Large intestine (tissue), 3 donors: ENCODE measurements at regions not wholly inside any gene's neighbourhood (a gene's known extent, or its start where the extent isn't known, plus 50 kb on each side); places are given as distances from the start of the nearest gene placed in this dataset.

Experiments used
- DNase-seq, 2 donors: peaks; one replicate each; pipeline versions ENCODE4 v3.0.0 to v3.0.0-alpha.2; 2013
- H3K27ac ChIP-seq: one replicate; pipeline ENCODE4 v1.5.1; 2013; ENCODE audit warnings: low read length
- H3K27me3 ChIP-seq: 2 replicates; pipeline ENCODE4 v1.6.1; 2013; ENCODE audit warnings: low read length; ENCODE audit not compliant: control insufficient read depth, insufficient read depth
- H3K36me3 ChIP-seq: 2 replicates; pipeline ENCODE4 v1.6.1; 2013; ENCODE audit warnings: low read length; ENCODE audit not compliant: control insufficient read depth, insufficient read depth
- H3K4me1 ChIP-seq: one replicate; pipeline ENCODE4 v1.6.1; 2013; ENCODE audit warnings: low read length; ENCODE audit not compliant: control insufficient read depth, insufficient read depth
- H3K4me3 ChIP-seq: one replicate; pipeline ENCODE4 v1.5.1; 2013; ENCODE audit warnings: low read length
- H3K9me3 ChIP-seq: one replicate; pipeline ENCODE4 v1.6.1; 2013; ENCODE audit warnings: mild to moderate bottlenecking, low read depth, low read length, moderate library complexity; ENCODE audit not compliant: control insufficient read depth
- WGBS: methylation state at CpG from one replicate; pipeline ENCODE4 v1.1.5; 2013; ENCODE audit warnings: low lambda C conversion rate; ENCODE audit not compliant: insufficient coverage; 5-methylcytosine and 5-hydroxymethylcytosine counted together

- 89% methylated on average over 3 of the region's 7 CpGs for WGBS
- DNase-seq = peak in 1 of 2 donors; percentile 4
- Histone ChIP-seq H3K9me3 (no peaks in the 10 kb centered on the region), H3K27ac (no peak overlapping the region), H3K27me3 (peaks cover 5% of the 10 kb centered on the region), H3K4me3 (no peak overlapping the region), H3K4me1 (no peaks in the 10 kb centered on the region), H3K36me3 (no peaks in the 10 kb centered on the region)
Measured at GRCh38 chr2:176746411-176746810, 466.2 kb upstream of the HNRNPA3 start.

GRCh38 chr2:176747506-176747905 lies 465.1 kb upstream of the HNRNPA3 start:
- H3K27me3 ChIP-seq = peaks cover 2% of the 10 kb centered on the region
- no peaks in the 10 kb centered on the region for H3K9me3 ChIP-seq
- H3K27ac ChIP-seq = no peak overlapping the region
- no peaks in the 10 kb centered on the region for H3K36me3 ChIP-seq
- H3K4me3 ChIP-seq = no peak overlapping the region
- no peaks in the 10 kb centered on the region for H3K4me1 ChIP-seq
- WGBS = 80% methylated on average over 3 of the region's 4 CpGs
- no peak for DNase-seq

- H3K27me3 ChIP-seq = peaks cover 2% of the 10 kb centered on the region
- no peaks in the 10 kb centered on the region for H3K9me3 ChIP-seq
- no peak overlapping the region for H3K4me3 ChIP-seq
- H3K36me3 ChIP-seq = no peaks in the 10 kb centered on the region
- DNase-seq = no peak
- H3K4me1 ChIP-seq = no peaks in the 10 kb centered on the region
- no peak overlapping the region for H3K27ac ChIP-seq
- no CpG with 5 or more reads among the region's 4 CpGs for WGBS
Measured at GRCh38 chr2:176747928-176748327, 464.7 kb upstream of the HNRNPA3 start.

- no peak overlapping the region for H3K27ac ChIP-seq
- WGBS = no CpG with 5 or more reads among the region's 2 CpGs
- H3K36me3 ChIP-seq = no peaks in the 10 kb centered on the region
- H3K9me3 ChIP-seq = no peaks in the 10 kb centered on the region
- no peak for DNase-seq
- peaks cover 4% of the 10 kb centered on the region for H3K27me3 ChIP-seq
- H3K4me3 ChIP-seq = no peak overlapping the region
- no peaks in the 10 kb centered on the region for H3K4me1 ChIP-seq
Measured at GRCh38 chr2:176748662-176749061, 463.9 kb upstream of the HNRNPA3 start.

DNA sequence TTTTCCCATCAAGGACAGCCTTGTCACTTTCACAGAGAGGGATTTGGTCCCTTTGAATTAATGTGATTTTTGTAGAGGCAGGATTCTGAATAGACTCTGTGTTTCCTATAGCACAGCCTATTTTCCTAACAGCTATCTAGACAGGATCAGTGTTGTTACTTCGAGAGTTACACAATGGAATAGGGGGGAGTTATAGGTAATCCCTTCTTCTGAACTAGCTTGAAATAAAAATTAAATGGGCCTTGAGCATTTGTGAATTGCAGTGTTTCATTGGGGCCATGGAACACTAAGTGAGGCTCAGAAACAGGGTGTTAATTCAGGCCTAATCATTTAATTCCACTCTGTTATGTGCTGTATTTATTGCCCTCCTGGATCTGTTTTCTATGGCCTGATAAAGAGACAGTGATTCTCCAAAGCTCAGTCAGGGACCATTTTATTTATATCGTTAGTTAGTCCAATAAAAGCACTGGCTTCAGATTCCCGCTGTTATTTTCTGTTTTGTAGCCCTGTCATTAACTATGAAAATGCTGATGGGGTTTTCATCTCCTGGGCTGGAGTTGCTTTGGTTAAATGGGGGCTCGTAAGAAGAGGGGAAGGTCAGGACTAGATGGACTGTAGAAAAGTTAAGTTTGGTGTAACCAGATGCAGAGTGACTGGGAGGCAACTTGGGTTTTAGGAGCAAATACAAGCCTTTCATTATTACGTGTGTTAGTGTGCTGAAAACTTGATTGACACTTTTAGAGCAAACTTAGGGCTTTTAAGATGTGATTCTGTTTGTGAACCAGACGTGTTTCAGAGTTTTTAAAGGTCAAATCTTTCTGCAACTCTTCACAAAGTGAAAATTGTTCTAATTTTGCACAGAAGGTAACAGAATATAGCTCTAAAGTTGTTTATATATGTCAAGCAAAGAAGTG lies 461.0 kb upstream of the HNRNPA3 start:
- Histone ChIP-seq H3K27me3 (peaks cover 7% of the 10 kb centered on the region), H3K4me1 (no peaks in the 10 kb centered on the region), H3K27ac (no peak overlapping the region), H3K36me3 (no peaks in the 10 kb centered on the region), H3K9me3 (no peaks in the 10 kb centered on the region), H3K4me3 (no peak overlapping the region)
- WGBS = 70% methylated on average over 2 of the region's 6 CpGs
- DNase-seq = no peak

- WGBS = no CpG with 5 or more reads among the region's 1 CpG
- no peaks in the 10 kb centered on the region for H3K4me1 ChIP-seq
- H3K9me3 ChIP-seq = no peaks in the 10 kb centered on the region
- no peaks in the 10 kb centered on the region for H3K36me3 ChIP-seq
- DNase-seq = no peak
- H3K4me3 ChIP-seq = no peak overlapping the region
- H3K27me3 ChIP-seq = peaks cover 7% of the 10 kb centered on the region
- H3K27ac ChIP-seq = no peak overlapping the region
Measured at GRCh38 chr2:176752295-176752694, 460.3 kb upstream of the HNRNPA3 start.

DNA sequence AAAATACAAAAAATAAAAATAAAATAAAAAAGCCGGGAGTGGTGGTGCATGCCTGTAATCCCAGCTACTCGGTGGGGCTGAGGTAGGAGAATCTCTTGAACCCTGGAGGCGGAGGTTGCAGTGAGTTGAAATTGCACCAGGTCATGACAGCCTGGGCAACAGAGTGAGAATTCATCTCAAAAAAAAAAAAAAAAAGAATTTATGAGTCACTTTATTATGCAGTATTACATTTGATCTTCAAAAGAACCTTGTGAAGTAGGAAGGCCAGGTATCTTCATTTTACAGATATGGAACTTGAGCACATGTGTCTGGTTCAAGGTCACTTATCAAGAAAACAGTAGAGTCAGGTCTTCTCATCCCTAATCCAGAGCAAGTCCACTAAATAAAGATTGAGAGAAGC lies 459.4 kb upstream of the HNRNPA3 start:
- Histone ChIP-seq H3K9me3 (no peaks in the 10 kb centered on the region), H3K36me3 (no peaks in the 10 kb centered on the region), H3K4me1 (no peaks in the 10 kb centered on the region), H3K4me3 (no peak overlapping the region), H3K27me3 (peaks cover 9% of the 10 kb centered on the region), H3K27ac (no peak overlapping the region)
- WGBS = 100% methylated on average over 1 of the region's 3 CpGs
- no peak for DNase-seq

DNA sequence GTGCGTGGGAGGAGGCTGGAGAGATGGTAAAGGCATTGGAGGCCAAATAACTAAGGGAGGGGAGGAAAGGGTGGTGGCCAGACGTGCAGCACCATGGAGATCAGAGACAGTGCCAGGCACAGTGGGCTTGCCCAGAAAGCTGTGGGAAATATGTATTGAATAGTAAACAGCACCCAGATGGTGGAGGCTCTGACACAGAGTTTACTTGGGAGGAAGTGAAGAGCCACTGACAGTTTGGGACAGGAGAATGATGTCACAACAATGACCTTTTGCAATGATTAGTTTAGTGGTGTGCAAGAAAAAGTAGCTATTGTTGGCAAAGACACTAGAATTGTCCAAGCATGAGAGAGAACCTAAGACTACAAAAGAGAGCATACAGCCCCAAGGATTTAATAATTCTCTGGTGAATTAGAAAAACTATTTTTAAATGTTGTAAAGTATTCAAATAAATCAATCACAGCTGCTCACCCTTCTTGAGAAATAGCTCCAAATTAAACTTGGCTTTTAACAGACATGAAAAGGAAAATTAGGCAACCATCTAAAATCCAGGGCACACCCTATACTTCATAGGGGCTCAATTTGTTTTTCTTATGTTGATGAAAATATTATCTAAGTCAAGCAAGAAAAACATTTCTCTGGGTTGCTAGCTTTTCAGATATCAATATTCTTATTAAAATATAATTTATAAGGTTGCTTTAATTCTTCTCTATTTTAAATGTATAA lies 458.7 kb upstream of the HNRNPA3 start:
- Histone ChIP-seq H3K36me3 (no peaks in the 10 kb centered on the region), H3K27me3 (peaks cover 9% of the 10 kb centered on the region), H3K4me3 (no peak overlapping the region), H3K9me3 (no peaks in the 10 kb centered on the region), H3K27ac (no peak overlapping the region), H3K4me1 (no peaks in the 10 kb centered on the region)
- DNase-seq = no peak
- 86% methylated on average over 2 of the region's 2 CpGs for WGBS

DNA sequence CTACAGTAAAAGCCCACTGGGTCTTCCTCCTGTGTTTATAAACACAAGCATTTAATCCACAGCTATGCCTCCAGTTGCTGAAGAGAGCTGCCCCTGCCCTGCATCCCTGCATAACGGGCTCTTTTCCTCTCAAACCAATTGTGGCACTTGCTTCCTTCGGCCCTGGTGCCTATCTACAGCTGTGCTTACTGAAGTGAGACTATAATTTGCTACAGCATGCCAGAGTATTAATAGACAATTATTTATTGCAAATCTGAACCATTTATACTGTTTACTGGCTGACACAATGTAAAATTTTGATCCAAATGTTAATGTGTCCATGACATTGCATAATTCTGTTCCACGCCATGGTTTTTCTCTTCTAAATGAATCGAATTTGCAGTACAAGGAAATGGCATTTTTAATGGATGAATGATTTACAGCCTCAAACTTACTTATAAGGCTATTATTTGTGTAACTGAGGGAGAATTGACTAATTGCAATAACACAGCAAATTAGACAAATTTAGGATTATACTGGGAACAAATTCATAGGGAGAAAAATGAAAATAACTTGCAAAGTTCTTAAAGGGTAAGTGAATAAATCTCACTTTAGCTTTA lies 457.0 kb upstream of the HNRNPA3 start:
- DNase-seq = no peak
- Histone ChIP-seq H3K4me1 (no peaks in the 10 kb centered on the region), H3K27ac (no peak overlapping the region), H3K36me3 (no peaks in the 10 kb centered on the region), H3K9me3 (no peaks in the 10 kb centered on the region), H3K27me3 (peaks cover 9% of the 10 kb centered on the region), H3K4me3 (no peak overlapping the region)
- 67% methylated on average over 2 of the region's 4 CpGs for WGBS

DNA sequence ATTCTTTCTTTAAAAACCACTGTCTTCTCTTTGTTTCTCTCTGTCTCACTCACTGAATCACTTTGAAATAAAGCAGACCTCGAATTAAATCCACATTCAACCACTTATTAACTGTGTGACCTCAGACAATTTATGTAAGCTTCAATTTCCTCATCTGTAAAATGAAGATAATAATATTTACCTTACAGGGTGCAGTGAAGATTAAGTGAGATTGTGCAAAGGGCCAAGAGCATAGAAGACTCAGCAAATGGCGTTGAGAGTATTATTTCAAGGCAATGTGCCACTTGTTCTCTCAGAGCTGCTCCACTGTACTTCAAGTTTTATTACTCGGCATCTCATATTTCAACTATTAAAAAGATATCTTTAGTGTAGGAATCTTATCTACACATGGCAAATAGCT lies 454.2 kb upstream of the HNRNPA3 start:
- Histone ChIP-seq H3K36me3 (no peaks in the 10 kb centered on the region), H3K4me1 (no peaks in the 10 kb centered on the region), H3K27ac (no peak overlapping the region), H3K27me3 (peaks cover 13% of the 10 kb centered on the region), H3K4me3 (no peak overlapping the region), H3K9me3 (no peaks in the 10 kb centered on the region)
- 60% methylated on average over 1 of the region's 3 CpGs for WGBS
- peak in 1 of 2 donors; percentile 3 for DNase-seq
